IMR-90 (cell line): ENCODE measurements at regions not wholly inside any gene's neighbourhood (a gene's known extent, or its start where the extent isn't known, plus 50 kb on each side); places are given as distances from the start of the nearest gene placed in this dataset.

Experiments used
- ATAC-seq: fragments of 200-7000 bp; cut with Tn5 transposase; 2 replicates; pipeline ENCODE4 v1.9.1; 2020; ENCODE audit warnings: low read depth, mild to moderate bottlenecking, moderate library complexity
- BruUV-seq: library from RNA; stranded (reverse); fragments of 400-500 nt; replicated peaks from 2 replicates; lab custom pipeline; 2021; lab: Mats Ljungman, UMichigan
- CTCF ChIA-PET: fragments of 300-600 bp; formaldehyde crosslinking; extraction: SDS; loops from one replicate; lab custom pipeline; 2021; ENCODE audit warnings: antibody characterized with exemption; lab: Yijun Ruan, JAX
- POLR2A ChIA-PET: fragments of 300-600 bp; sonication (Branson Sonifier 250); formaldehyde crosslinking; loops from one replicate; lab custom pipeline; 2022; ENCODE audit warnings: antibody characterized with exemption; ENCODE audit not compliant: unreplicated experiment; lab: Charles Lee
- DNase-seq: peaks from one replicate; pipeline ENCODE4 v3.0.0; 2013
- H2AFZ ChIP-seq: replicated peaks from 2 replicates; pipeline ENCODE3; 2013; ENCODE audit warnings: low read length, mild to moderate bottlenecking; ENCODE audit not compliant: poor library complexity
- H2AK5ac ChIP-seq: 2 replicates; pipeline ENCODE4 v1.6.1; 2013; ENCODE audit warnings: low read depth, low read length, inconsistent platforms
- H2AK9ac ChIP-seq: replicated peaks from 2 replicates; pipeline ENCODE3; 2013; ENCODE audit warnings: mild to moderate bottlenecking, low read depth, low read length, moderate library complexity; ENCODE audit not compliant: poor library complexity
- H2BK120ac ChIP-seq: 2 replicates; pipeline ENCODE4 v1.6.1; 2013; ENCODE audit warnings: low read depth, low read length, inconsistent platforms
- H2BK15ac ChIP-seq: 3 replicates; pipeline ENCODE4 v1.6.1; 2013; ENCODE audit warnings: low read depth, low read length, inconsistent platforms
- H2BK20ac ChIP-seq: 2 replicates; pipeline ENCODE4 v1.6.1; 2013; ENCODE audit warnings: low read depth, mild to moderate bottlenecking, inconsistent platforms, low read length, moderate library complexity
- H2BK5ac ChIP-seq: 2 replicates; pipeline ENCODE4 v1.6.1; 2013; ENCODE audit warnings: mild to moderate bottlenecking, low read depth, low read length, inconsistent platforms; ENCODE audit not compliant: poor library complexity, severe bottlenecking
- H3K14ac ChIP-seq: replicated peaks from 2 replicates; pipeline ENCODE4 v1.6.1; 2013; ENCODE audit warnings: low read depth, low read length, inconsistent platforms
- H3K18ac ChIP-seq: 2 replicates; pipeline ENCODE4 v1.6.1; 2013; ENCODE audit warnings: low read depth, low read length, control low read depth
- H3K23ac ChIP-seq: 2 replicates; pipeline ENCODE4 v1.6.1; 2013; ENCODE audit warnings: low read depth, low read length, inconsistent platforms
- H3K27ac ChIP-seq: 2 replicates; pipeline ENCODE4 v1.5.1; 2013; ENCODE audit warnings: mild to moderate bottlenecking, control low read depth, low read length; ENCODE audit not compliant: insufficient read depth
- H3K27me3 ChIP-seq: 2 replicates; pipeline ENCODE4 v1.6.1; 2013; ENCODE audit warnings: low read length; ENCODE audit not compliant: control insufficient read depth, insufficient read depth
- H3K36me3 ChIP-seq: 2 replicates; pipeline ENCODE4 v1.6.1; 2013; ENCODE audit warnings: low read length, mixed read lengths; ENCODE audit not compliant: control insufficient read depth, insufficient read depth
- H3K4ac ChIP-seq: 2 replicates; pipeline ENCODE4 v1.6.1; 2013; ENCODE audit warnings: low read depth, low read length, inconsistent platforms
- H3K4me1 ChIP-seq: 2 replicates; pipeline ENCODE4 v1.6.1; 2013; ENCODE audit warnings: low read length, mixed read lengths; ENCODE audit not compliant: control insufficient read depth, insufficient read depth
- H3K4me2 ChIP-seq: 2 replicates; pipeline ENCODE4 v1.6.1; 2013; ENCODE audit warnings: low read depth, mild to moderate bottlenecking, control low read depth, low read length, moderate library complexity
- H3K4me3 ChIP-seq: 2 replicates; pipeline ENCODE4 v1.5.1; 2013; ENCODE audit warnings: low read depth, mild to moderate bottlenecking, control low read depth, low read length, moderate library complexity; ENCODE audit not compliant: insufficient read depth
- H3K56ac ChIP-seq: 2 replicates; pipeline ENCODE4 v1.6.1; 2013; ENCODE audit warnings: low read length, inconsistent platforms; ENCODE audit not compliant: insufficient read depth; ENCODE audit errors: extremely low read depth
- H3K79me1 ChIP-seq, 2 experiments: 2 replicates each; pipeline ENCODE4 v1.6.1; 2013; ENCODE audit warnings: low read length in 2 of 2, inconsistent platforms in 1 of 2, low read depth in 1 of 2
- H3K9ac ChIP-seq: 2 replicates; pipeline ENCODE4 v1.6.1; 2013; ENCODE audit warnings: low read depth, low read length, control low read depth
- H3K9me1 ChIP-seq: 2 replicates; pipeline ENCODE4 v1.6.1; 2013; ENCODE audit warnings: low read length, inconsistent platforms; ENCODE audit not compliant: insufficient read depth
- H3K9me3 ChIP-seq: 2 replicates; pipeline ENCODE4 v1.6.1; 2013; ENCODE audit warnings: low read length; ENCODE audit not compliant: control insufficient read depth, insufficient read depth
- H4K20me1 ChIP-seq: 2 replicates; pipeline ENCODE4 v1.6.1; 2013; ENCODE audit warnings: low read length, inconsistent platforms; ENCODE audit not compliant: insufficient read depth
- H4K5ac ChIP-seq: 2 replicates; pipeline ENCODE4 v1.6.1; 2013; ENCODE audit warnings: mild to moderate bottlenecking, low read depth, low read length, control low read depth
- H4K8ac ChIP-seq, 2 experiments: 2 replicates each; pipeline ENCODE4 v1.6.1; 2013; ENCODE audit warnings: low read depth in 2 of 2, low read length in 2 of 2, control low read depth in 1 of 2, inconsistent platforms in 1 of 2
- H4K91ac ChIP-seq: 2 replicates; pipeline ENCODE4 v1.6.1; 2013; ENCODE audit warnings: low read depth, low read length, inconsistent platforms; ENCODE audit not compliant: insufficient read depth
- CEBPB ChIP-seq: IDR thresholded peaks from 2 replicates; pipeline ENCODE4 v1.6.1; 2012; ENCODE audit warnings: low read depth, low read length, improper control_type of control experiment
- MAFK ChIP-seq: IDR thresholded peaks from 2 replicates; pipeline ENCODE4 v1.6.1; 2012; ENCODE audit warnings: low read depth, low read length, improper control_type of control experiment
- MXI1 ChIP-seq: IDR thresholded peaks from 2 replicates; pipeline ENCODE4 v1.6.1; 2012; ENCODE audit warnings: low read depth, mild to moderate bottlenecking, low read length, moderate library complexity, borderline replicate concordance
- RCOR1 ChIP-seq: IDR thresholded peaks from 2 replicates; pipeline ENCODE4 v1.6.1; 2012; ENCODE audit warnings: mild to moderate bottlenecking, low read length, improper control_type of control experiment; ENCODE audit not compliant: insufficient replicate concordance
- RFX5 ChIP-seq: IDR thresholded peaks from 2 replicates; pipeline ENCODE4 v1.8.0; 2012; ENCODE audit warnings: low read depth, mild to moderate bottlenecking, low read length, moderate library complexity
- SMC3 ChIP-seq: fragments of 150-350 bp; IDR thresholded peaks from 2 replicates; pipeline ENCODE4 v1.6.1; 2016; ENCODE audit warnings: low read depth, mild to moderate bottlenecking, antibody characterized with exemption, low read length, moderate library complexity
- WGBS, 2 experiments: methylation state at CpG; one replicate each; pipeline versions ENCODE4 v1.1.5 to v1.1.7; 2013; ENCODE audit warnings: missing lambda C conversion rate in 2 of 2; ENCODE audit not compliant: insufficient read length in 1 of 2; ENCODE audit errors: extremely low coverage in 2 of 2; 5-methylcytosine and 5-hydroxymethylcytosine counted together
- dilution Hi-C: fragments of 300-500 bp; cut with HindIII; formaldehyde crosslinking; loops from one replicate; pipeline ENCODE4 v1.14.3; 2018; ENCODE audit warnings: low sequenced_read_pairs; ENCODE audit not compliant: unreplicated experiment
- in situ Hi-C: fragments of 300-500 bp; cut with MboI; formaldehyde crosslinking; loops from 3 replicates; pipeline ENCODE4 v1.14.3; 2019; ENCODE audit warnings: low sequenced_read_pairs, inconsistent platforms, mixed read lengths
- intact Hi-C: fragments of 100-400 bp; cut with micrococcal nuclease; formaldehyde crosslinking; loops from 2 replicates; pipeline ENCODE4 v1.10.0; 2022
- TF ChIP-seq, protein P1 (sequence below): fragments of 150-350 bp; IDR thresholded peaks from 2 replicates; pipeline ENCODE4 v1.6.1; 2016; ENCODE audit warnings: low read depth, mild to moderate bottlenecking, low read length, moderate library complexity, borderline replicate concordance
- TF ChIP-seq, protein P2 (sequence below): fragments of 150-350 bp; IDR thresholded peaks from 2 replicates; pipeline ENCODE4 v1.6.1; 2017; ENCODE audit warnings: mild to moderate bottlenecking, antibody characterized with exemption, low read length, low read depth

DNA sequence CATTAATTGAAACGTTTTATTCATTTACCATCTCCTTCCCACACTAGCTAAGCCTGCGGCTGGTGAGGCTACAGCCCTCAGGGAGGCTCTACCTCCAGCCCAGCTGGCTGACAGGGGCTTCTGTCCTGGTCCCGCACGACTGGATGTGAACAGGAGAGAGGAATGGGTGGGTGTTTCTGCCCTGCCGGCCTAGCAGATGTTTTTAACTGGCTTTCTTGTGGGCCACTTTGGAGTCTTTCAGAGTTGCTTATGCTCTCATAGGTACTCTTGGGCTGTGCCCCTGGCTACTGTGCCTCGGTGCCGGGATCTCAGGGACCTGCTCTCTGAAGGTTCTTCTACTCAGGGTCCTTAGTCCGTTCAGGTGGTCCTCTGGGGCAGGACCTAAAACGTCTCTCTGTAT, 184.3 kb upstream of the TWIST2 start:
- Histone ChIP-seq H3K27me3 (peaks cover 15% of the 10 kb centered on the region), H4K20me1 (no peaks in the 10 kb centered on the region), H3K4ac (no peak overlapping the region), H4K8ac (no peak overlapping the region), H3K4me2 (no peak overlapping the region), H3K23ac (no peak overlapping the region), H2AK9ac (no peak overlapping the region), H3K79me1 (no peaks in the 10 kb centered on the region), H2BK5ac (no peak overlapping the region), H2BK20ac (no peak overlapping the region), H4K5ac (no peak overlapping the region), H3K4me3 (no peak overlapping the region), H3K9ac (no peak overlapping the region), H3K18ac (no peak overlapping the region), H3K14ac (no peak overlapping the region), H3K9me1 (no peaks in the 10 kb centered on the region), H2BK15ac (no peak overlapping the region), H2AFZ (no peak overlapping the region), H2BK120ac (no peak overlapping the region), H4K91ac (no peak overlapping the region), H3K9me3 (no peaks in the 10 kb centered on the region; the same call in 1 of the 2 replicates), H3K27ac (no peak overlapping the region), H3K36me3 (no peaks in the 10 kb centered on the region), H3K4me1 (no peaks in the 10 kb centered on the region), H2AK5ac (no peak overlapping the region), H3K56ac (no peak overlapping the region)
- ChIA-PET CTCF (no interaction called here), POLR2A (no interaction called here)
- intact Hi-C loops, result no loop called here
- in situ Hi-C loops, result no loop called here
- dilution Hi-C loops, result no loop called here
- BruUV-seq, result no TSS peak
- DNase-seq, result no peak
- no peak for ATAC-seq
- 100% methylated on average over 1 of the region's 9 CpGs; no CpG with 5 or more reads in 1 of the 2 experiments for WGBS, 2 experiments
- TF ChIP-seq, protein P1, sequence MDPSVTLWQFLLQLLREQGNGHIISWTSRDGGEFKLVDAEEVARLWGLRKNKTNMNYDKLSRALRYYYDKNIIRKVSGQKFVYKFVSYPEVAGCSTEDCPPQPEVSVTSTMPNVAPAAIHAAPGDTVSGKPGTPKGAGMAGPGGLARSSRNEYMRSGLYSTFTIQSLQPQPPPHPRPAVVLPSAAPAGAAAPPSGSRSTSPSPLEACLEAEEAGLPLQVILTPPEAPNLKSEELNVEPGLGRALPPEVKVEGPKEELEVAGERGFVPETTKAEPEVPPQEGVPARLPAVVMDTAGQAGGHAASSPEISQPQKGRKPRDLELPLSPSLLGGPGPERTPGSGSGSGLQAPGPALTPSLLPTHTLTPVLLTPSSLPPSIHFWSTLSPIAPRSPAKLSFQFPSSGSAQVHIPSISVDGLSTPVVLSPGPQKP, result no peak
- TF ChIP-seq, protein P2, sequence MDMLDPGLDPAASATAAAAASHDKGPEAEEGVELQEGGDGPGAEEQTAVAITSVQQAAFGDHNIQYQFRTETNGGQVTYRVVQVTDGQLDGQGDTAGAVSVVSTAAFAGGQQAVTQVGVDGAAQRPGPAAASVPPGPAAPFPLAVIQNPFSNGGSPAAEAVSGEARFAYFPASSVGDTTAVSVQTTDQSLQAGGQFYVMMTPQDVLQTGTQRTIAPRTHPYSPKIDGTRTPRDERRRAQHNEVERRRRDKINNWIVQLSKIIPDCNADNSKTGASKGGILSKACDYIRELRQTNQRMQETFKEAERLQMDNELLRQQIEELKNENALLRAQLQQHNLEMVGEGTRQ, result no peak
- TF ChIP-seq CEBPB, result no peak
- no peak for TF ChIP-seq MAFK
- TF ChIP-seq MXI1, result no peak
- no peak for TF ChIP-seq SMC3
- TF ChIP-seq RCOR1, result no peak
- no peak for TF ChIP-seq RFX5
